HL-60 (cell line): ENCODE measurements at regions not wholly inside any gene's neighbourhood (a gene's known extent, or its start where the extent isn't known, plus 50 kb on each side); places are given as distances from the start of the nearest gene placed in this dataset.
"Not testable (repeated sequence)": the region's sequence is repeated elsewhere in the genome, so short reads cannot be mapped to it uniquely, and the experiment has no call there.

Experiments
- CTCF ChIP-seq: IDR thresholded peaks from one replicate; pipeline ENCODE4 v1.5.1; 2011; ENCODE audit warnings: low read length, control low read depth, inconsistent platforms; ENCODE audit not compliant: insufficient read depth
- POLR2AphosphoS5 ChIP-seq: IDR thresholded peaks from 2 replicates; pipeline ENCODE4 v1.6.1; 2012; ENCODE audit warnings: low read depth
- REST ChIP-seq: IDR thresholded peaks from 2 replicates; pipeline ENCODE4 v1.6.1; 2012; ENCODE audit warnings: low read depth; ENCODE audit not compliant: insufficient replicate concordance

- TF ChIP-seq CTCF, POLR2AphosphoS5, REST: not testable (repeated sequence)
Measured at GRCh38 chr9:65481291-65481690, 194.4 kb upstream of the ZNG1E start.
